ENCODE measurements at regions not wholly inside any gene's neighbourhood (a gene's known extent, or its start where the extent isn't known, plus 50 kb on each side); places are given as distances from the start of the nearest gene placed in this dataset.

DNA sequence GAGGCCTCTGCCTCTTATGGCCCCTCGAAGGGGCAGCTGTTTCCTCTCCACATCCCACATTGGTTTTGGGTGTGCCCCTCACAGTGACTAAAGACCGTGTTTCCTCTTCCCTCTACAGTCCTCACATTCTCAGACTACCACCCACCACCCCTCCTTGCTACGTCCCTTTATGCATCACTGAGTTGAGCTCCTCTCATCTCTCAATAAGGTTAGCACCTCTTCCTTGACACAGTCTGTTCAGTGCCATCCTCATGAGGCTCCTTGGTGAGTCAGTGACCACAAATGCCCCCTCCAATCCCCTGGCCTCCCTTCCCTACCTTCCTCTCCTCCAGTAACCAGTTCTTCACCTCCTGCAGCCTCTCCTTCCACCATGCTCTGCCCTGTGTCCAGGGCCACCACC is 239.1 kb upstream of the MYO3A start:
- ChIA-PET POLR2A (no interaction called here), CTCF (no interaction called here)
- TF ChIP-seq CTCF (IDR thresholded peaks at IDR 0.05; ENCODE audit: control extremely low read depth, extremely low read depth, low read depth, missing control alignments), result no peak
- no peak for DNase-seq (ENCODE audit: extremely low spot score)

- no peak for TF ChIP-seq CTCF (IDR thresholded peaks at IDR 0.05; ENCODE audit: control extremely low read depth, extremely low read depth, low read depth, missing control alignments)
Observed at GRCh38 chr10:25695586-25695985, 238.4 kb upstream of the MYO3A start.

DNA sequence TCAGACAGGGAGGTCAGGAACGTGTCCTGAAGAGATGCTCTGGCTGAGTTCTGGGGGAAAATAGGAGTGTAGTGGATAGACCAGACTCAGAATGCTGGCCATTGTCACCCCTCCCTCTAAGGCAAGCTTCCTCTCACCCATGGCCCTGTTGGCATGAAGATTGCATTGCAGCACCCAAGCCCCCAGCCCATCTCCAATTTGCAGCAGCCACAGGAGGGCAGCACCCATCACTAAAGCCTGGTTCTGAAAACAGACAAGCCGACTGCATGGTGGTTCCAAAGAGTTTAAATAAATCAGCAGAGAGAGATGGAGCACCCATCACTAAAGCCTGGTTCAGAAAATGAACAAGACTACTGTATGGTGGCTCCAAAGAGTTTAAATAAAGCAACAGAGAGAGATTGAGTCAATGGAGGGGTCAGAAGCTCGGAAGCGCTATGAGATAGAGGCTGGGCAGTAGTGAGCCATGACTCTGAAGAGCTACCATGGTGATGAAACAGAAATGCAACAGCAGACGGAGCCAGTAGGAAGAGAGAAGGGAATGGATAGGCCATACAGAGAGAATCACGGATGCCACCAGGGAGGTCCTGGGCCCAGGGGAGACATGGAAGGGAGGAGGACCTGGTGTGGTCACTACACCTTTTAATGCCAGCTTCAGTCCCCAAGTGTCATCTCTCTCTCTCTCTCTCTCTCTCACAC is 237.9 kb upstream of the MYO3A start:
- ChIA-PET CTCF (no interaction called here), POLR2A (no interaction called here)
- TF ChIP-seq CTCF (IDR thresholded peaks at IDR 0.05; ENCODE audit: control extremely low read depth, extremely low read depth, low read depth, missing control alignments), result no peak
- no peak for DNase-seq (ENCODE audit: extremely low spot score)

More at GRCh38 chr10:25695586-25695985, 238.4 kb upstream of the MYO3A start:
- DNase-seq (ENCODE audit: extremely low spot score), result no peak
- POLR2A ChIA-PET, result no interaction called here
- CTCF ChIA-PET, result no interaction called here

DNA sequence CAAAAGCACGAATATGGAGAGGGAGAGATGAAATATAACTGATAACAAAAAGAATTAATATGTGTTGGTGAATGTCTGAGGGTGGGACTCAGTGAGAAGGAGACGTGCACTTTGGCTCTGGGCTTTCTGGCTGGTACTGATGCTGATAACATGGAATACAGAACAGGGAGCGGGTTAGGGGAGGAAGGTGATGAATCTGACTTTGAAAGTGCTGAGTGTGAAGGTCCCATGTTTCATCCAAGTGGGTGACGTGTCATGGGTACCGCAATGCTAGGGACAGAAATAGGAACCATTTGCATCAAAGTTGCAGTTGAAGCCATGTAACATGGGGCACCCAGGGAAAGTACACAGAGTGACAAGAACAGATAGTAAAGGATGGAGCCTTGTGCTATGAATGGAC is 236.6 kb upstream of the MYO3A start:
- CTCF ChIA-PET, result no interaction called here
- POLR2A ChIA-PET, result no interaction called here
- no peak for TF ChIP-seq CTCF (IDR thresholded peaks at IDR 0.05; ENCODE audit: control extremely low read depth, extremely low read depth, low read depth, missing control alignments)

GRCh38 chr10:25698638-25699037 is 235.4 kb upstream of the MYO3A start:
- DNase-seq (ENCODE audit: extremely low spot score), result no peak
- no peak for TF ChIP-seq CTCF (IDR thresholded peaks at IDR 0.05; ENCODE audit: control extremely low read depth, extremely low read depth, low read depth, missing control alignments)
- POLR2A ChIA-PET, result no interaction called here
- CTCF ChIA-PET, result no interaction called here

More for the DNA sequence above, 236.6 kb upstream of the MYO3A start:
- DNase-seq (ENCODE audit: extremely low spot score), result no peak

- no peak for DNase-seq (ENCODE audit: extremely low spot score)
- ChIA-PET POLR2A (no interaction called here), CTCF (interaction anchor here (1.5 to 2.1 kb wide), 3 partner anchors 9 to 26 kb away, joined by 4 to 11 read pairs (median 5); no protein-coding TSS in a partner anchor)
Observed at GRCh38 chr10:25699631-25700030, 234.4 kb upstream of the MYO3A start.

More at GRCh38 chr10:25699631-25700030, 234.4 kb upstream of the MYO3A start:
- TF ChIP-seq CTCF (IDR thresholded peaks at IDR 0.05; ENCODE audit: control extremely low read depth, extremely low read depth, low read depth, missing control alignments), result no peak
